Mesenchymal stem cell (in vitro differentiated cells and primary cell): ENCODE measurements at regions not wholly inside any gene's neighbourhood (a gene's known extent, or its start where the extent isn't known, plus 50 kb on each side); places are given as distances from the start of the nearest gene placed in this dataset.
"Not testable (repeated sequence)": the region's sequence is repeated elsewhere in the genome, so short reads cannot be mapped to it uniquely, and the experiment has no call there.

Experiments used
- DNase-seq: peaks from one replicate; pipeline ENCODE4 v3.0.0-alpha.2; 2013
- H2AFZ ChIP-seq: one replicate; pipeline ENCODE4 v1.6.1; 2013; ENCODE audit warnings: low read depth, mild to moderate bottlenecking, control low read depth, inconsistent platforms, low read length, moderate library complexity
- H2AK5ac ChIP-seq: 2 replicates; pipeline ENCODE4 v1.6.1; 2013; ENCODE audit warnings: low read length, moderate library complexity, mild to moderate bottlenecking, inconsistent platforms; ENCODE audit not compliant: severe bottlenecking
- H2BK120ac ChIP-seq: one replicate; pipeline ENCODE4 v1.6.1; 2013; ENCODE audit warnings: low read depth, mild to moderate bottlenecking, inconsistent platforms, low read length, moderate library complexity
- H2BK12ac ChIP-seq, 2 experiments: one replicate each; pipeline ENCODE4 v1.6.1; 2013; ENCODE audit warnings: inconsistent platforms in 2 of 2, low read length in 2 of 2, mild to moderate bottlenecking in 2 of 2, moderate library complexity in 2 of 2, control low read depth in 1 of 2
- H2BK15ac ChIP-seq: one replicate; pipeline ENCODE4 v1.6.1; 2013; ENCODE audit warnings: mild to moderate bottlenecking, low read depth, inconsistent platforms; ENCODE audit not compliant: poor library complexity, severe bottlenecking
- H2BK5ac ChIP-seq: 2 replicates; pipeline ENCODE4 v1.6.1; 2013; ENCODE audit warnings: low read depth, mild to moderate bottlenecking, low read length, control low read depth, inconsistent platforms; ENCODE audit not compliant: poor library complexity, severe bottlenecking
- H3K14ac ChIP-seq, 2 experiments: one replicate each; pipeline ENCODE4 v1.6.1; 2013; ENCODE audit warnings: inconsistent platforms in 2 of 2, low read length in 2 of 2, control low read depth in 1 of 2, mild to moderate bottlenecking in 1 of 2, moderate library complexity in 1 of 2
- H3K18ac ChIP-seq, 2 experiments: one replicate each; pipeline ENCODE4 v1.6.1; 2013; ENCODE audit warnings: inconsistent platforms in 2 of 2, low read length in 2 of 2, control low read depth in 1 of 2, low read depth in 1 of 2, mild to moderate bottlenecking in 1 of 2
- H3K23ac ChIP-seq, 2 experiments: one replicate each; pipeline ENCODE4 v1.6.1; 2013; ENCODE audit warnings: inconsistent platforms in 2 of 2, low read length in 2 of 2, mild to moderate bottlenecking in 2 of 2, moderate library complexity in 2 of 2, control low read depth in 1 of 2
- H3K27ac ChIP-seq: 2 replicates; pipeline ENCODE4 v1.5.1; 2013; ENCODE audit warnings: mild to moderate bottlenecking, moderate library complexity, low read length, control low read depth, inconsistent platforms; ENCODE audit not compliant: poor library complexity, severe bottlenecking
- H3K27me3 ChIP-seq, 2 experiments: 2 replicates each; pipeline versions ENCODE4 v1.6.1 to v1.7.0; 2013; ENCODE audit warnings: low read length in 2 of 2, mild to moderate bottlenecking in 2 of 2, moderate library complexity in 2 of 2, control low read depth in 1 of 2, inconsistent platforms in 1 of 2; ENCODE audit not compliant: control insufficient read depth in 1 of 2, insufficient read depth in 1 of 2
- H3K36me3 ChIP-seq, 2 experiments: 2 replicates each; pipeline versions ENCODE4 v1.6.1 to v1.7.0; 2013; ENCODE audit warnings: low read length in 2 of 2, control low read depth in 1 of 2, inconsistent platforms in 1 of 2, low read depth in 1 of 2, mild to moderate bottlenecking in 1 of 2; ENCODE audit not compliant: insufficient read depth in 2 of 2, control insufficient read depth in 1 of 2
- H3K4ac ChIP-seq, 2 experiments: one replicate each; pipeline ENCODE4 v1.6.1; 2013; ENCODE audit warnings: inconsistent platforms in 2 of 2, low read length in 2 of 2, mild to moderate bottlenecking in 2 of 2, moderate library complexity in 2 of 2, control low read depth in 1 of 2, low read depth in 1 of 2
- H3K4me1 ChIP-seq: 2 replicates; pipeline ENCODE4 v1.6.1; 2013; ENCODE audit warnings: low read depth, low read length, control low read depth; ENCODE audit not compliant: control insufficient read depth, insufficient read depth
- H3K4me2 ChIP-seq: 2 replicates; pipeline ENCODE4 v1.6.1; 2013; ENCODE audit warnings: low read length, mild to moderate bottlenecking, inconsistent platforms; ENCODE audit not compliant: poor library complexity, severe bottlenecking
- H3K4me3 ChIP-seq, 2 experiments: 2 replicates each; pipeline versions ENCODE4 v1.5.1 to v1.7.0; 2013; ENCODE audit warnings: low read length in 2 of 2, mild to moderate bottlenecking in 2 of 2, control low read depth in 1 of 2, low read depth in 1 of 2; ENCODE audit not compliant: insufficient read depth in 1 of 2
- H3K79me1 ChIP-seq: replicated peaks from 2 replicates; pipeline ENCODE4 v1.6.1; 2013; ENCODE audit warnings: mild to moderate bottlenecking, control low read depth, low read length, inconsistent platforms; ENCODE audit not compliant: poor library complexity, severe bottlenecking
- H3K9ac ChIP-seq: 2 replicates; pipeline ENCODE4 v1.7.0; 2013; ENCODE audit warnings: mild to moderate bottlenecking, low read length, moderate library complexity
- H3K9me3 ChIP-seq: 2 replicates; pipeline ENCODE4 v1.7.0; 2013; ENCODE audit warnings: mild to moderate bottlenecking, low read length; ENCODE audit not compliant: control insufficient read depth
- H4K8ac ChIP-seq: one replicate; pipeline ENCODE4 v1.6.1; 2013; ENCODE audit warnings: inconsistent platforms, mild to moderate bottlenecking, low read length, moderate library complexity
- H4K91ac ChIP-seq: one replicate; pipeline ENCODE4 v1.6.1; 2013; ENCODE audit warnings: mild to moderate bottlenecking, low read length, inconsistent platforms
- WGBS: methylation state at CpG from one replicate; pipeline ENCODE4 v1.1.7; 2013; ENCODE audit warnings: mixed read lengths; 5-methylcytosine and 5-hydroxymethylcytosine counted together

GRCh38 chr4:118556576-118556975 is 128.6 kb upstream of the METTL14 start:
- not testable (repeated sequence) for H3K4me1 ChIP-seq, H3K27ac ChIP-seq, H3K9ac ChIP-seq, H2BK5ac ChIP-seq, H3K79me1 ChIP-seq, H4K91ac ChIP-seq, H2AFZ ChIP-seq, H2BK15ac ChIP-seq, H3K27me3 ChIP-seq, H3K23ac ChIP-seq, H2AK5ac ChIP-seq, H3K9me3 ChIP-seq, DNase-seq, H3K36me3 ChIP-seq, H3K4me2 ChIP-seq, H2BK120ac ChIP-seq, H3K4ac ChIP-seq, H3K4me3 ChIP-seq
- 94% methylated on average over 7 of the region's 7 CpGs for WGBS
- Histone ChIP-seq H2BK12ac (peak overlapping the region in 1 of 2 experiments; percentile 42), H3K18ac (peak overlapping the region in 1 of 2 experiments; percentile 66), H4K8ac (peak overlapping the region; percentile 80), H3K14ac (peak overlapping the region in 1 of 2 experiments; percentile 15)

- H3K4me1 ChIP-seq, result no peaks in the 10 kb centered on the region
- no peak overlapping the region for H3K27ac ChIP-seq
- no peak overlapping the region for H3K4ac ChIP-seq
- no peak overlapping the region for H2BK12ac ChIP-seq
- no peak overlapping the region for H3K18ac ChIP-seq
- H3K36me3 ChIP-seq, result no peaks in the 10 kb centered on the region
- no peak overlapping the region for H2BK15ac ChIP-seq
- H3K4me2 ChIP-seq, result peak overlapping the region; percentile 11
- DNase-seq, result peak; percentile 68
- H3K27me3 ChIP-seq, result no peaks in the 10 kb centered on the region
- H3K4me3 ChIP-seq, result no peak overlapping the region
- H3K23ac ChIP-seq, result no peak overlapping the region
- WGBS, result 55% methylated on average over 4 of the region's 8 CpGs
- no peak overlapping the region for H2BK5ac ChIP-seq
- H3K14ac ChIP-seq, result no peak overlapping the region
- no peak overlapping the region for H2BK120ac ChIP-seq
- H3K9ac ChIP-seq, result no peak overlapping the region
- H2AFZ ChIP-seq, result no peak overlapping the region
- H3K79me1 ChIP-seq, result no peaks in the 10 kb centered on the region
- no peak overlapping the region for H4K8ac ChIP-seq
- H3K9me3 ChIP-seq, result no peaks in the 10 kb centered on the region
- H2AK5ac ChIP-seq, result no peak overlapping the region
- no peak overlapping the region for H4K91ac ChIP-seq
Observed at GRCh38 chr4:118557298-118557851, 127.8 kb upstream of the METTL14 start.

- H3K79me1 ChIP-seq, H3K23ac ChIP-seq, H3K9ac ChIP-seq, H2AFZ ChIP-seq, H3K36me3 ChIP-seq, H3K14ac ChIP-seq, H4K91ac ChIP-seq, H2BK120ac ChIP-seq, H3K9me3 ChIP-seq, H3K27ac ChIP-seq, H3K18ac ChIP-seq, H3K4me1 ChIP-seq, H2BK15ac ChIP-seq, H3K4ac ChIP-seq, H3K4me2 ChIP-seq, DNase-seq, H2AK5ac ChIP-seq, H2BK5ac ChIP-seq, H4K8ac ChIP-seq, H2BK12ac ChIP-seq, H3K4me3 ChIP-seq, H3K27me3 ChIP-seq: not testable (repeated sequence)
- WGBS, result 83% methylated on average over 2 of the region's 7 CpGs
Observed at GRCh38 chr4:118558188-118558587, 127.0 kb upstream of the METTL14 start.

GRCh38 chr4:118561559-118561958 is 123.6 kb upstream of the METTL14 start:
- H4K8ac ChIP-seq, H3K23ac ChIP-seq, H2BK120ac ChIP-seq, H3K27ac ChIP-seq, DNase-seq, H3K4me3 ChIP-seq, H2BK12ac ChIP-seq, H3K79me1 ChIP-seq, H4K91ac ChIP-seq, H3K4me1 ChIP-seq, H3K18ac ChIP-seq, H3K9ac ChIP-seq, H2AK5ac ChIP-seq, H2BK5ac ChIP-seq, H3K36me3 ChIP-seq, H3K4ac ChIP-seq, H3K4me2 ChIP-seq, H3K14ac ChIP-seq, H3K9me3 ChIP-seq, H3K27me3 ChIP-seq, H2BK15ac ChIP-seq, H2AFZ ChIP-seq: not testable (repeated sequence)
